Lung (tissue), 11 donors: ENCODE measurements at regions not wholly inside any gene's neighbourhood (a gene's known extent, or its start where the extent isn't known, plus 50 kb on each side); places are given as distances from the start of the nearest gene placed in this dataset.
"Not testable (repeated sequence)": the region's sequence is repeated elsewhere in the genome, so short reads cannot be mapped to it uniquely, and the experiment has no call there.

ENCODE experiments used
- ATAC-seq: fragments of 200-7000 bp; cut with Tn5 transposase; one replicate; pipeline ENCODE4 v1.9.1; 2020; ENCODE audit warnings: moderate number of reproducible peaks; ENCODE audit not compliant: insufficient read depth, low FRiP score
- DNase-seq, 3 donors: peaks; one replicate each; pipeline ENCODE4 v3.0.0-alpha.2; 2013 to 2017
- H3K27ac ChIP-seq, 2 donors: one replicate each; pipeline ENCODE4 v1.5.1; 2013; ENCODE audit warnings: mild to moderate bottlenecking in 2 of 2, moderate library complexity in 2 of 2, control low read depth in 1 of 2, inconsistent platforms in 1 of 2, low read depth in 1 of 2, low read length in 1 of 2
- H3K27me3 ChIP-seq, 3 donors: one replicate each; pipeline ENCODE4 v1.5.1; 2013; ENCODE audit warnings: low read length in 2 of 3; ENCODE audit not compliant: control insufficient read depth in 3 of 3, insufficient read depth in 3 of 3
- H3K36me3 ChIP-seq, 4 donors: one replicate each; pipeline ENCODE4 v1.5.1; 2013; ENCODE audit warnings: low read length in 4 of 4, mild to moderate bottlenecking in 1 of 4, moderate library complexity in 1 of 4; ENCODE audit not compliant: control insufficient read depth in 4 of 4, insufficient read depth in 4 of 4
- H3K4me1 ChIP-seq, 5 donors: one replicate each; pipeline ENCODE4 v1.5.1; 2013; ENCODE audit warnings: low read length in 5 of 5, mild to moderate bottlenecking in 2 of 5, moderate library complexity in 1 of 5; ENCODE audit not compliant: control insufficient read depth in 5 of 5, insufficient read depth in 5 of 5
- H3K4me3 ChIP-seq: one replicate; pipeline ENCODE4 v1.5.1; 2013; ENCODE audit warnings: mild to moderate bottlenecking, control low read depth, moderate library complexity
- H3K9ac ChIP-seq, 2 donors: one replicate each; pipeline ENCODE4 v1.5.1; 2013; ENCODE audit warnings: low read length in 2 of 2, control low read depth in 1 of 2; ENCODE audit not compliant: insufficient read depth in 1 of 2
- H3K9me3 ChIP-seq, 4 donors: one replicate each; pipeline ENCODE4 v1.5.1; 2013; ENCODE audit warnings: low read length in 3 of 4, mild to moderate bottlenecking in 1 of 4, moderate library complexity in 1 of 4; ENCODE audit not compliant: control insufficient read depth in 4 of 4, insufficient read depth in 3 of 4
- WGBS, 2 donors: extraction: QIAGEN DNeasy Blood & Tissue Kit; methylation state at CpG; one replicate each; pipeline ENCODE4 v1.1.7; 2013; 5-methylcytosine and 5-hydroxymethylcytosine counted together
- TF ChIP-seq, protein P1 (sequence below): IDR thresholded peaks from 2 replicates; pipeline ENCODE4 v1.5.1; 2012; ENCODE audit warnings: mild to moderate bottlenecking; ENCODE audit errors: control extremely low read depth, extremely low read depth
- donor health status: control.
- donor health status: control.
- donor health status: Bipolar disorder and iron deficiency.
- donor health status: healthy.
- donor health status: DM: yes; HTN: yes; CAD: no.

DNA sequence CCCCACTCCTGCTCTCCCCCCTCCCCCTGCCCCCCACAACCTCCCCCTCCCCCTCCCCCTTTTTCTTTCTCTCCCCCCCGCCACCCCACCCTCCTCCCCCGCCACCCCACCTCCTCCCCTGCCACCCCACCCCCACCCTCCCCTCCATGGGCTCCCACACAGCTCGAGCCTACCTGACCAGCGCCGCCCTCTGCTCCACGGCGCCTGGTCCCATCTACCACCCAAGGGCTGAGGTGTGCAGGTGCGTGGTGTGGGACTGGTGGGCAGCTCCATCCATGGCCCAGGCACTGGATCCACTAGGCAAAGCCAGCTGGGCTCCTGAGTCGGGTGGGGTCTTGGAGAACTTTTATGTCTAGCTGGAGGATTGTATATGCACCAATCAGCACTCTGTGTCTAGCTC, 68.3 kb upstream of the KCNAB1 start:
- DNase-seq (no peak), ATAC-seq (no peak)
- H3K27ac ChIP-seq = no peak overlapping the region
- peaks cover 0 to 6% (median 0%) of the 10 kb centered on the region in 4 donors for H3K9me3 ChIP-seq
- WGBS, 2 donors = 96 to 99% methylated on average over 6 to 7 of the region's 9 CpGs
- H3K27me3 ChIP-seq = no peaks in the 10 kb centered on the region
- TF ChIP-seq, protein P1, sequence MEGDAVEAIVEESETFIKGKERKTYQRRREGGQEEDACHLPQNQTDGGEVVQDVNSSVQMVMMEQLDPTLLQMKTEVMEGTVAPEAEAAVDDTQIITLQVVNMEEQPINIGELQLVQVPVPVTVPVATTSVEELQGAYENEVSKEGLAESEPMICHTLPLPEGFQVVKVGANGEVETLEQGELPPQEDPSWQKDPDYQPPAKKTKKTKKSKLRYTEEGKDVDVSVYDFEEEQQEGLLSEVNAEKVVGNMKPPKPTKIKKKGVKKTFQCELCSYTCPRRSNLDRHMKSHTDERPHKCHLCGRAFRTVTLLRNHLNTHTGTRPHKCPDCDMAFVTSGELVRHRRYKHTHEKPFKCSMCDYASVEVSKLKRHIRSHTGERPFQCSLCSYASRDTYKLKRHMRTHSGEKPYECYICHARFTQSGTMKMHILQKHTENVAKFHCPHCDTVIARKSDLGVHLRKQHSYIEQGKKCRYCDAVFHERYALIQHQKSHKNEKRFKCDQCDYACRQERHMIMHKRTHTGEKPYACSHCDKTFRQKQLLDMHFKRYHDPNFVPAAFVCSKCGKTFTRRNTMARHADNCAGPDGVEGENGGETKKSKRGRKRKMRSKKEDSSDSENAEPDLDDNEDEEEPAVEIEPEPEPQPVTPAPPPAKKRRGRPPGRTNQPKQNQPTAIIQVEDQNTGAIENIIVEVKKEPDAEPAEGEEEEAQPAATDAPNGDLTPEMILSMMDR = no peak
- H3K9ac ChIP-seq = no peak overlapping the region
- H3K4me3 ChIP-seq = no peak overlapping the region
- no peaks in the 10 kb centered on the region for H3K36me3 ChIP-seq
- H3K4me1 ChIP-seq = no peaks in the 10 kb centered on the region

DNA sequence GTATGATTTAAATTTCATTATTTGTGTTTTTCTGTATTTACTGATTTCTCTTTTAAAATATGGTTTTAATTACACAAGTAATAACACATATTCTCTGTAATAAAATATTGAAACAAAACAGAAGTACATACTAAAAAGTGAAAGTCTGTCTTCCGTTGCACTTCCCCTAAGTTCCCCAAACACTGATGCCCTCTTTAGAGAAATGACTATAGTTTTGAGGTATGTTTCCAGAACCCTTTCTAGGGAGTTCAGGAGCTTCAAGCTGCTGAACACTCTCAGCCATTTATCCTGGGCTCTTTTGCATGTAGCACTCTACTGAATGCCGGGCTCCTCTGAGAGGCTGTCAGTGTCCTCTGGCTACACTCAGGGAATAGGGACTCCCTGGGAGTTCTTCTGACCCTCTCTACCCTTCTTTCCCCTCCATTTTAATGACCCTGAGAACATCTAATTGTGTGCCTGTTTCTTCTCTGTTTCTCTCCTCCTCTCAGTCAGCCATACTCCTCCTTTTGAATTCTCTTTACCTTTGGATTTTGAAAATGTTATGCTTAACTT, 60.4 kb upstream of the KCNAB1 start:
- no peak for ATAC-seq
- Histone ChIP-seq H3K9me3 (peaks cover 0 to 2% (median 0%) of the 10 kb centered on the region in 4 donors), H3K27ac (no peak overlapping the region), H3K9ac (no peak overlapping the region), H3K27me3 (no peaks in the 10 kb centered on the region), H3K36me3 (no peaks in the 10 kb centered on the region), H3K4me1 (no peaks in the 10 kb centered on the region), H3K4me3 (no peak overlapping the region)
- TF ChIP-seq, protein P1 = no peak
- DNase-seq = no peak
- WGBS, 2 donors = 49 to 51% methylated on average over 2 of the region's 2 CpGs

DNA sequence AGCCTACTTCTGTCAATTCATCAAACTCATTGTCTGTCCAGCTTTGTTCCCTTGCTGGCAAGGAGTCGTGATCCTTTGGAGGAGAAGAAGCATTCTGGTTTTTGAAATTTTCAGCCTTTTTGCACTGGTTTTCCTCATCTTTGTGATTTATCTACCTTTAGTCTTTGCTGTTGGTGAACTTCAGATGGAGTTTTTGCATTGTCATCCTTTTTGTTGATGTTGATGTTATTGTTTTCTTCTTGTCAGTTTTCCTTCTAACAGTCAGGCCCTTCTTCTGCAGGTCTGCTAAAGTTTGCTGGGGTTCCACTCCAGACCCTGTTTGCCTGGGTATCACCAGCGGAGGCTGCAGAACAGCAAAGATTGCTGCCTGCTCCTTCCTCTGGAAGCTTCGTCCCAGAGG, 52.2 kb upstream of the KCNAB1 start:
- not testable (repeated sequence) for DNase-seq, ATAC-seq, H3K9ac ChIP-seq, H3K27me3 ChIP-seq, H3K36me3 ChIP-seq, H3K4me3 ChIP-seq, H3K9me3 ChIP-seq, H3K4me1 ChIP-seq, H3K27ac ChIP-seq
- WGBS, 2 donors = 94% methylated on average over 3 of the region's 3 CpGs

DNA sequence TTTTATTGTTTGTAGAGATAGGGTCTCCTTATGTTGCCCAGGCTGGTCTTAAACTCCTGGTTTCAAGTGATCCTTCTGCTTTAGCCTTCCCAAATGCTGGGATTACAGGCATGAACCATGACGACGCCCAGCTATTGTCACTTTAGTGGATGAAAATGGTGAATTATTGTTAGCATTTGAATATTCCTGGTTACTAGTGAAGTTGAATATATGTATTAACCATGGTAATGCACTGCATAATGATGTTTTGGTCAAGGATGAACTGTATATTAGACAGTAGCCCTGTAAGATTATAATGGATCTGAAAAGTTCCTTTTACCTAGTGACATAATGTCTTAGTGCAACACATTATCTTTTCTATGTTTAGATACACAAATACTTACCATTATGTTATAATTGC, 50.4 kb upstream of the KCNAB1 start:
- H3K27ac ChIP-seq = no peak overlapping the region
- 94% methylated on average over 2 of the region's 2 CpGs for WGBS, 2 donors

More for the DNA sequence above, 50.4 kb upstream of the KCNAB1 start:
- Histone ChIP-seq H3K4me1 (no peaks in the 10 kb centered on the region), H3K9me3 (no peaks in the 10 kb centered on the region), H3K4me3 (no peak overlapping the region), H3K9ac (no peak overlapping the region), H3K36me3 (no peaks in the 10 kb centered on the region), H3K27me3 (no peaks in the 10 kb centered on the region)
- ATAC-seq (no peak), DNase-seq (no peak)
- TF ChIP-seq, protein P1 = no peak
